GM18868 (cell line): ENCODE measurements at regions not wholly inside any gene's neighbourhood (a gene's known extent, or its start where the extent isn't known, plus 50 kb on each side); places are given as distances from the start of the nearest gene placed in this dataset.

ENCODE experiments used
- ATAC-seq: cut with Tn5 transposase; IDR thresholded peaks from one replicate; pipeline ENCODE4 v1.9.1; 2021; ENCODE audit warnings: mild to moderate bottlenecking, moderate library complexity; ENCODE audit not compliant: unreplicated experiment

- ATAC-seq = no peak
Measured at GRCh38 chr16:6177616-6178180, 1080.1 kb upstream of the EEF2KMT start.

GRCh38 chr16:6170022-6170421 is 1072.4 kb upstream of the EEF2KMT start:
- no peak for ATAC-seq

- no peak for ATAC-seq
Measured at GRCh38 chr16:6165330-6165979, 1067.9 kb upstream of the EEF2KMT start.

GRCh38 chr16:6160871-6161270 is 1063.3 kb upstream of the EEF2KMT start:
- ATAC-seq = no peak

- no peak for ATAC-seq
Measured at GRCh38 chr16:6160303-6160702, 1062.7 kb upstream of the EEF2KMT start.

- ATAC-seq = no peak
Measured at GRCh38 chr16:6157806-6158205, 1060.2 kb upstream of the EEF2KMT start.

GRCh38 chr16:6155271-6155670 is 1057.7 kb upstream of the EEF2KMT start:
- ATAC-seq = no peak

GRCh38 chr16:6153901-6154300 is 1056.3 kb upstream of the EEF2KMT start:
- ATAC-seq = no peak

- ATAC-seq = no peak
Measured at GRCh38 chr16:6149031-6149430, 1051.4 kb upstream of the EEF2KMT start.

GRCh38 chr16:6148361-6148760 is 1050.8 kb upstream of the EEF2KMT start:
- ATAC-seq = no peak

- no peak for ATAC-seq
Measured at GRCh38 chr16:6146874-6147425, 1049.4 kb upstream of the EEF2KMT start.

GRCh38 chr16:6146356-6146755 is 1048.8 kb upstream of the EEF2KMT start:
- no peak for ATAC-seq

GRCh38 chr16:6144463-6144862 is 1046.9 kb upstream of the EEF2KMT start:
- ATAC-seq = no peak

GRCh38 chr16:6143020-6143419 is 1045.4 kb upstream of the EEF2KMT start:
- no peak for ATAC-seq

GRCh38 chr16:6133009-6133557 is 1035.5 kb upstream of the EEF2KMT start:
- no peak for ATAC-seq

- ATAC-seq = no peak
Measured at GRCh38 chr16:6132121-6132520, 1034.5 kb upstream of the EEF2KMT start.

GRCh38 chr16:6131526-6132050 is 1034.0 kb upstream of the EEF2KMT start:
- no peak for ATAC-seq

GRCh38 chr16:6125483-6126259 is 1028.1 kb upstream of the EEF2KMT start:
- no peak for ATAC-seq

- ATAC-seq = no peak
Measured at GRCh38 chr16:6124136-6124535, 1026.5 kb upstream of the EEF2KMT start.

- no peak for ATAC-seq
Measured at GRCh38 chr16:6122401-6122800, 1024.8 kb upstream of the EEF2KMT start.

- ATAC-seq = no peak
Measured at GRCh38 chr16:6114691-6115090, 1017.1 kb upstream of the EEF2KMT start.
